Adrenal gland (tissue), 9 donors: ENCODE measurements at regions not wholly inside any gene's neighbourhood (a gene's known extent, or its start where the extent isn't known, plus 50 kb on each side); places are given as distances from the start of the nearest gene placed in this dataset.
"Not testable (repeated sequence)": the region's sequence is repeated elsewhere in the genome, so short reads cannot be mapped to it uniquely, and the experiment has no call there.

Experiments used
- DNase-seq, 7 donors: peaks; one replicate each; pipeline ENCODE4 v3.0.0-alpha.2; 2019 to 2020
- H3K27ac ChIP-seq, 5 donors: fragments of 200-600 bp; sonication (generic) in 4 of 5; 1 replicate in 3 of 5; 2 replicates in 2 of 5; pipeline versions ENCODE4 v1.5.1 to v1.8.0; 2016 to 2020; ENCODE audit warnings: mild to moderate bottlenecking in 1 of 5
- H3K27me3 ChIP-seq: fragments of 200-600 bp; 2 replicates; pipeline ENCODE4 v1.8.0; 2021
- H3K36me3 ChIP-seq, 2 donors: fragments of 200-600 bp; replicated peaks in 1 of 2; 1 replicate in 1 of 2; 2 replicates in 1 of 2; pipeline versions ENCODE4 v1.5.1 to v1.8.0; 2018 to 2022
- H3K4me1 ChIP-seq, 2 donors: fragments of 200-600 bp; replicated peaks in 1 of 2; 1 replicate in 1 of 2; 2 replicates in 1 of 2; pipeline versions ENCODE4 v1.5.1 to v1.8.0; 2018 to 2021
- H3K4me3 ChIP-seq, 4 donors: fragments of 200-600 bp; sonication (generic) in 3 of 4; one replicate each; pipeline ENCODE4 v1.5.1; 2016 to 2018
- H3K9me3 ChIP-seq, 3 donors: fragments of 200-600 bp; sonication (generic) in 1 of 3; replicated peaks in 1 of 3; 1 replicate in 2 of 3; 2 replicates in 1 of 3; pipeline versions ENCODE4 v1.5.1 to v1.8.0; 2016 to 2021
- POLR2A ChIP-seq, 2 donors: fragments of 450-650 bp; IDR thresholded peaks; one replicate each; pipeline ENCODE4 v1.6.1; 2017; ENCODE audit warnings: antibody characterized with exemption in 2 of 2, mild to moderate bottlenecking in 2 of 2, moderate library complexity in 1 of 2
- WGBS, 4 donors: extraction: QIAGEN DNeasy Blood & Tissue Kit in 2 of 4; methylation state at CpG; one replicate each; pipeline versions ENCODE4 v1.1.5 to v1.1.7; 2013 to 2017; 5-methylcytosine and 5-hydroxymethylcytosine counted together
- intact Hi-C, 2 donors: fragments of 100-400 bp; cut with DNase I; formaldehyde crosslinking; loops; one replicate each; pipeline versions ENCODE4 v1.14.1 to v1.15.0; 2022 to 2023
- TF ChIP-seq, protein P1 (sequence below), 6 experiments: fragments of 450-650 bp in 4 of 6; fragments of 200-600 bp in 2 of 6; sonication (generic) in 1 of 6; IDR thresholded peaks; 1 replicate in 5 of 6; 2 replicates in 1 of 6; pipeline versions ENCODE4 v1.5.1 to v1.8.0; 2016 to 2021; ENCODE audit warnings: antibody characterized with exemption in 6 of 6, mild to moderate bottlenecking in 2 of 6, moderate library complexity in 1 of 6
- donor health status: healthy with polysubstance abuse.
- donor health status: Bipolar disorder and iron deficiency.
- donor health status: DM: yes; HTN: yes; CAD: no.
- donor health status: DM: no; HTN: no; CAD: no.
- donor health status: DM: no; HTN: no; CAD: no.

DNA sequence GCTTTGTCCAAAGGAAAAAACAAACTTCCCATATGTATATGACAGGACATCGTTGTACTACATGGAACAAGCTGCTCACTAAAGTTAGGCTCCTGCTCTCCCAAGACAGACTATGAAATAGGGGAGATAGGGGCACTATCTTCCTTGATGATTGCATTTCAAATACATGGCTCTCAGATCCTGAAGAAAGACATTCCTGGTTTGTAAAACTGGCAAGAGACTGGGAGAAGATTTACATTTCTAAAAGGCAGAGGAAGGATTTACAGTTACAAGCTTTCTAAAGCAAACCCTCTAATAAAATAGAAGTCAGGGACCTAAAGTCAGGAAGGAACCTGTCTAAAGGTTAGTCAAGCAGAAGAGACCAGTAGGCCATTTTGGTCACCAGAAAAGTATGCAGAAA, 103.7 kb downstream of the SLC17A6 start:
- H3K27me3 ChIP-seq = no peaks in the 10 kb centered on the region
- H3K9me3 ChIP-seq = no peaks in the 10 kb centered on the region
- no peaks in the 10 kb centered on the region for H3K4me1 ChIP-seq
- 13 to 32% (median 25%) methylated on average over 1 of the region's 1 CpG for WGBS, 4 donors
- TF ChIP-seq POLR2A (IDR thresholded peaks at IDR 0.05) = no peak
- TF ChIP-seq, protein P1, sequence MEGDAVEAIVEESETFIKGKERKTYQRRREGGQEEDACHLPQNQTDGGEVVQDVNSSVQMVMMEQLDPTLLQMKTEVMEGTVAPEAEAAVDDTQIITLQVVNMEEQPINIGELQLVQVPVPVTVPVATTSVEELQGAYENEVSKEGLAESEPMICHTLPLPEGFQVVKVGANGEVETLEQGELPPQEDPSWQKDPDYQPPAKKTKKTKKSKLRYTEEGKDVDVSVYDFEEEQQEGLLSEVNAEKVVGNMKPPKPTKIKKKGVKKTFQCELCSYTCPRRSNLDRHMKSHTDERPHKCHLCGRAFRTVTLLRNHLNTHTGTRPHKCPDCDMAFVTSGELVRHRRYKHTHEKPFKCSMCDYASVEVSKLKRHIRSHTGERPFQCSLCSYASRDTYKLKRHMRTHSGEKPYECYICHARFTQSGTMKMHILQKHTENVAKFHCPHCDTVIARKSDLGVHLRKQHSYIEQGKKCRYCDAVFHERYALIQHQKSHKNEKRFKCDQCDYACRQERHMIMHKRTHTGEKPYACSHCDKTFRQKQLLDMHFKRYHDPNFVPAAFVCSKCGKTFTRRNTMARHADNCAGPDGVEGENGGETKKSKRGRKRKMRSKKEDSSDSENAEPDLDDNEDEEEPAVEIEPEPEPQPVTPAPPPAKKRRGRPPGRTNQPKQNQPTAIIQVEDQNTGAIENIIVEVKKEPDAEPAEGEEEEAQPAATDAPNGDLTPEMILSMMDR (IDR thresholded peaks at IDR 0.05) = no peak
- no peak overlapping the region for H3K4me3 ChIP-seq
- intact Hi-C loops = no loop called here
- no peak overlapping the region for H3K27ac ChIP-seq
- no peaks in the 10 kb centered on the region for H3K36me3 ChIP-seq
- DNase-seq = no peak

DNA sequence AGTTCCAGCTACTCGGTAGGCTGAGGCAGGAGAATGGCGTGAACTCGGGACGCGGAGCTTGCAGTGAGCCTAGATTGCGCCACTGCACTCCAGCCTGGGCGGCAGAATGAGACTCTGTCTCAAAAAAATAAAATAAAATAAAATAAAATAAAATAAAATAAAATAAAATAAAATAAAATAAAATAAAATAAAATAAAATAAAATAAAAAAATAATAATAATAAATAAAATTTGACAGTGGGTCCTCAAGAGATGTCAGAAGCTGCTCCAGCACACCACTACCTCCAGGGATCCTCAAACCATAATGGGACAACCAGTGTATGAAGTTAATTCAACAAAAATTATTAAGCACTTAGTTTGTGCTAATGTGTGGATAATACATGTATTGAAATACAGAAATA, 97.4 kb downstream of the SLC17A6 start:
- H3K36me3 ChIP-seq, H3K4me3 ChIP-seq, DNase-seq, H3K9me3 ChIP-seq, H3K27ac ChIP-seq, intact Hi-C loops, H3K4me1 ChIP-seq, H3K27me3 ChIP-seq: not testable (repeated sequence)
- 95 to 96% (median 96%) methylated on average over 7 of the region's 7 CpGs for WGBS, 4 donors

DNA sequence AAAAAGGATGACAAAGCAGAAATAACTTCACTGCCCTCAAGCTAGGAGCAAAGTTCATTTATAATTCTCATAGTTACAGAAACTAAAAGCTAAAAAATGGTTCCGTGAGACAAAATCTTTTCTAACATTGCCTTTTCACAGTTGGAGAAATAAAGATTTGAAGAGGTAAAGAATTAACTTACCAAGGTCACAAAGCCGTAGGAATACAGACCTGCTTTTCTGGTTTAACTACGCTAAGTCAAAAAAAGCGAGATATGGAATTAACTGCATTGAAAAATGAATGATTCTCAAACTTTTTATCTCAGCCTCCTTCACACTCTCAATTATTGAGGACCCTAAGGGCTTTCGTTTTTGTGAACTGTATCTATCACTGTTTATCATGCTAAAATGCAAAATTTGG, 95.3 kb downstream of the SLC17A6 start:
- WGBS, 4 donors = 74 to 87% (median 83%) methylated on average over 5 of the region's 5 CpGs
- Histone ChIP-seq H3K27ac (no peak overlapping the region), H3K9me3 (no peaks in the 10 kb centered on the region), H3K4me1 (no peaks in the 10 kb centered on the region), H3K27me3 (no peaks in the 10 kb centered on the region), H3K36me3 (no peaks in the 10 kb centered on the region), H3K4me3 (no peak overlapping the region)
- no peak for DNase-seq
- TF ChIP-seq, protein P1 (IDR thresholded peaks at IDR 0.05) = no peak
- TF ChIP-seq POLR2A (IDR thresholded peaks at IDR 0.05) = no peak
- intact Hi-C loops = no loop called here

DNA sequence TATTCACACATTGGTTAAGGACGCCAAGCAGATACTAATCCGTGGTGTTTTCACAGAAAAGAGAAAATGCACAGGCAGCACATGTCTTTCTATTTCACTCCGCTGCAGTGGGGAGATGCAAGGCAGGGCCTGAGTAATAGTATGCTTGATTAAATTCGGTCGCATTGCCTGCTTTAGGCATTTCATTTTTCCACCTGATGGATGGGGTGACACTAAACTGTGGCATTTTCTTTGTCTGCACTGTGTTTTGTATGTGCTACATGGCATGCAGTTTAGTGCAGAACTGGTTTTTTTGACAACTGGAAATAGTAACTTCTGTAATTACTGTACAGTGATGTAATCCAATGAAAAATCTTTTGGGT, 94.9 kb downstream of the SLC17A6 start:
- Histone ChIP-seq H3K9me3 (no peaks in the 10 kb centered on the region), H3K27me3 (no peaks in the 10 kb centered on the region), H3K36me3 (no peaks in the 10 kb centered on the region), H3K27ac (no peak overlapping the region), H3K4me3 (peak overlapping the region in 1 of 4 donors; percentile 40), H3K4me1 (no peaks in the 10 kb centered on the region)
- DNase-seq = no peak
- TF ChIP-seq, protein P1 (IDR thresholded peaks at IDR 0.05) = no peak
- TF ChIP-seq POLR2A (IDR thresholded peaks at IDR 0.05) = no peak
- WGBS, 4 donors = 8 to 22% (median 10%) methylated on average over 5 of the region's 5 CpGs
- intact Hi-C loops = no loop called here

DNA sequence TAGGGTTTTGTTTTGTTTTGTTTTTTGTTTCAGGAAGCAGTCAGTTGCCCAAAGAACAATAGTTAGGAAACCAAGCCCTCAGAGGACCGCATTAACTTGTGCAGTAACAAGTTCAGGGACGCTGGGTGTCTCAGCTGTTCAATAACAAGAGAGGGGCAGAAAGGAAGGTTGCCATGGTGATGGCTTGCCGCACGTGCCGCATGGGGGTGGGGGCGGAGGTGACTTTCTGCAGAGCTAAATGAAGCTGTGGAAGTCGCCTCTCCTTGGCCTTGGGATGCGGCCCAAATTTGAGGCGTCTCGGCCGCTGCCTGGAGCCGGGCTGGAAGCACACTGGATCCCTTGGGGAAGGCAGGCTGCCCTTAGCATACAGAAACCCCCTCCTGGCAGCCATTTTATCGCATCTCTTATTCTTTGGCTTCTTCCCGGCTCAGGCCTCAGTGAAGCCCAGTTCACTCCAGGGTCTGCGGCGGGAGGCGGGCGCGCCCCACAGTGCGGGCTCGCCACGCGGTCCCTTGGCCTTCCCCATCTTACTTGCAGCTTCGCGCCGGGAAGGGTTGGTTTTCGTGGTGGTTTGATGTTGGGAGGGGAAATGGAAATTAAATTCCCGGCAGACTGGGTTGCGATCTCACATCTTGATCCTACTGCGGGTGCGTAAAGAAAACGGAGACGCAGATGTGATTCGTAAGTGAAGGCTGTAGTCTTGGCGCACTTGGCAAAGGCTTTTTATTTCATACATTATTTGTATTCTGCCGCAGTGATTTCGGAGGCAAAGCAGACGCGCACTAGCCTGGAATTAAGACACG, 94.3 kb downstream of the SLC17A6 start:
- no peak for TF ChIP-seq POLR2A (IDR thresholded peaks at IDR 0.05)
- TF ChIP-seq, protein P1 (IDR thresholded peaks at IDR 0.05) = no peak
- Histone ChIP-seq H3K9me3 (no peaks in the 10 kb centered on the region), H3K27me3 (no peaks in the 10 kb centered on the region), H3K4me1 (no peaks in the 10 kb centered on the region), H3K27ac (no peak overlapping the region), H3K36me3 (no peaks in the 10 kb centered on the region), H3K4me3 (peak overlapping the region in 1 of 4 donors; percentile 40)
- DNase-seq = peak; percentile 3 to 62 (median 17)
- 2 to 9% (median 5%) methylated on average over 39 to 40 of the region's 40 CpGs for WGBS, 4 donors
- intact Hi-C loops = no loop called here
